ENCODE measurements at regions not wholly inside any gene's neighbourhood (a gene's known extent, or its start where the extent isn't known, plus 50 kb on each side); places are given as distances from the start of the nearest gene placed in this dataset.
"Not testable (repeated sequence)": the region's sequence is repeated elsewhere in the genome, so short reads cannot be mapped to it uniquely, and the experiment has no call there.

GRCh38 chr7:136403591-136403990 is 426.4 kb upstream of the MTPN start:
- no peak overlapping the region for H3K9ac ChIP-seq (ENCODE audit: low read depth, low read length)
- H3K4me1 ChIP-seq (ENCODE audit: control insufficient read depth, insufficient read depth, low read length) = no peaks in the 10 kb centered on the region
- no peak overlapping the region for H3K4me2 ChIP-seq (ENCODE audit: low read length)
- H3K27me3 ChIP-seq (ENCODE audit: control insufficient read depth, insufficient read depth, low read length) = no peaks in the 10 kb centered on the region
- no peak overlapping the region for H3K4me3 ChIP-seq (ENCODE audit: low read length)
- no peaks in the 10 kb centered on the region for H3K36me3 ChIP-seq (ENCODE audit: insufficient read depth, low read length)
- no peaks in the 10 kb centered on the region for H3K9me3 ChIP-seq (replicated peaks; ENCODE audit: low read length)

- Histone ChIP-seq H3K4me2 (ENCODE audit: low read length) (no peak overlapping the region), H3K4me3 (ENCODE audit: low read length) (no peak overlapping the region), H3K9me3 (replicated peaks; ENCODE audit: low read length) (no peaks in the 10 kb centered on the region), H3K9ac (ENCODE audit: low read depth, low read length) (no peak overlapping the region), H3K36me3 (ENCODE audit: insufficient read depth, low read length) (no peaks in the 10 kb centered on the region), H3K4me1 (ENCODE audit: control insufficient read depth, insufficient read depth, low read length) (no peaks in the 10 kb centered on the region), H3K27me3 (ENCODE audit: control insufficient read depth, insufficient read depth, low read length) (no peaks in the 10 kb centered on the region)
Measured at GRCh38 chr7:136400877-136401276, 423.7 kb upstream of the MTPN start.

GRCh38 chr7:136399385-136399784 is 422.2 kb upstream of the MTPN start:
- Histone ChIP-seq H3K9ac (ENCODE audit: low read depth, low read length) (no peak overlapping the region), H3K36me3 (ENCODE audit: insufficient read depth, low read length) (no peaks in the 10 kb centered on the region), H3K4me1 (ENCODE audit: control insufficient read depth, insufficient read depth, low read length) (no peaks in the 10 kb centered on the region), H3K9me3 (replicated peaks; ENCODE audit: low read length) (no peaks in the 10 kb centered on the region), H3K27me3 (ENCODE audit: control insufficient read depth, insufficient read depth, low read length) (no peaks in the 10 kb centered on the region), H3K4me2 (ENCODE audit: low read length) (no peak overlapping the region), H3K4me3 (ENCODE audit: low read length) (no peak overlapping the region)

- Histone ChIP-seq H3K4me2 (ENCODE audit: low read length) (no peak overlapping the region), H3K4me3 (ENCODE audit: low read length) (no peak overlapping the region), H3K27me3 (ENCODE audit: control insufficient read depth, insufficient read depth, low read length) (no peaks in the 10 kb centered on the region), H3K9me3 (replicated peaks; ENCODE audit: low read length) (no peaks in the 10 kb centered on the region), H3K4me1 (ENCODE audit: control insufficient read depth, insufficient read depth, low read length) (no peaks in the 10 kb centered on the region), H3K9ac (ENCODE audit: low read depth, low read length) (no peak overlapping the region), H3K36me3 (ENCODE audit: insufficient read depth, low read length) (no peaks in the 10 kb centered on the region)
Measured at GRCh38 chr7:136392856-136393255, 415.7 kb upstream of the MTPN start.

GRCh38 chr7:136391371-136391770 is 414.2 kb upstream of the MTPN start:
- no peaks in the 10 kb centered on the region for H3K36me3 ChIP-seq (ENCODE audit: insufficient read depth, low read length)
- no peaks in the 10 kb centered on the region for H3K4me1 ChIP-seq (ENCODE audit: control insufficient read depth, insufficient read depth, low read length)

GRCh38 chr7:136389933-136390332 is 412.8 kb upstream of the MTPN start:
- no peak overlapping the region for H3K9ac ChIP-seq (ENCODE audit: low read depth, low read length)
- H3K27me3 ChIP-seq (ENCODE audit: control insufficient read depth, insufficient read depth, low read length) = no peaks in the 10 kb centered on the region

More at GRCh38 chr7:136391371-136391770, 414.2 kb upstream of the MTPN start:
- Histone ChIP-seq H3K4me2 (ENCODE audit: low read length) (no peak overlapping the region), H3K9me3 (replicated peaks; ENCODE audit: low read length) (no peaks in the 10 kb centered on the region), H3K27me3 (ENCODE audit: control insufficient read depth, insufficient read depth, low read length) (no peaks in the 10 kb centered on the region), H3K4me3 (ENCODE audit: low read length) (no peak overlapping the region), H3K9ac (ENCODE audit: low read depth, low read length) (no peak overlapping the region)

GRCh38 chr7:136386876-136387275 is 409.7 kb upstream of the MTPN start:
- Histone ChIP-seq H3K36me3 (ENCODE audit: insufficient read depth, low read length) (no peaks in the 10 kb centered on the region), H3K4me2 (ENCODE audit: low read length) (no peak overlapping the region), H3K27me3 (ENCODE audit: control insufficient read depth, insufficient read depth, low read length) (no peaks in the 10 kb centered on the region), H3K4me3 (ENCODE audit: low read length) (no peak overlapping the region), H3K4me1 (ENCODE audit: control insufficient read depth, insufficient read depth, low read length) (no peaks in the 10 kb centered on the region), H3K9me3 (replicated peaks; ENCODE audit: low read length) (no peaks in the 10 kb centered on the region), H3K9ac (ENCODE audit: low read depth, low read length) (no peak overlapping the region)

More at GRCh38 chr7:136389933-136390332, 412.8 kb upstream of the MTPN start:
- H3K4me1 ChIP-seq (ENCODE audit: control insufficient read depth, insufficient read depth, low read length) = no peaks in the 10 kb centered on the region
- H3K4me3 ChIP-seq (ENCODE audit: low read length) = no peak overlapping the region
- no peaks in the 10 kb centered on the region for H3K36me3 ChIP-seq (ENCODE audit: insufficient read depth, low read length)
- no peaks in the 10 kb centered on the region for H3K9me3 ChIP-seq (replicated peaks; ENCODE audit: low read length)
- H3K4me2 ChIP-seq (ENCODE audit: low read length) = no peak overlapping the region

GRCh38 chr7:136371409-136371808 is 394.2 kb upstream of the MTPN start:
- H3K36me3 ChIP-seq (ENCODE audit: insufficient read depth, low read length); H3K27me3 ChIP-seq (ENCODE audit: control insufficient read depth, insufficient read depth, low read length); H3K9ac ChIP-seq (ENCODE audit: low read depth, low read length); H3K4me3 ChIP-seq (ENCODE audit: low read length); H3K4me1 ChIP-seq (ENCODE audit: control insufficient read depth, insufficient read depth, low read length); H3K4me2 ChIP-seq (ENCODE audit: low read length); H3K9me3 ChIP-seq (replicated peaks; ENCODE audit: low read length): not testable (repeated sequence)

GRCh38 chr7:136370137-136370536 is 393.0 kb upstream of the MTPN start:
- no peak overlapping the region for H3K4me3 ChIP-seq (ENCODE audit: low read length)
- no peak overlapping the region for H3K4me2 ChIP-seq (ENCODE audit: low read length)
- no peak overlapping the region for H3K9ac ChIP-seq (ENCODE audit: low read depth, low read length)
- H3K9me3 ChIP-seq (replicated peaks; ENCODE audit: low read length) = peaks cover 3% of the 10 kb centered on the region
- H3K36me3 ChIP-seq (ENCODE audit: insufficient read depth, low read length) = no peaks in the 10 kb centered on the region
- H3K27me3 ChIP-seq (ENCODE audit: control insufficient read depth, insufficient read depth, low read length) = no peaks in the 10 kb centered on the region
- no peaks in the 10 kb centered on the region for H3K4me1 ChIP-seq (ENCODE audit: control insufficient read depth, insufficient read depth, low read length)

- no peak overlapping the region for H3K9ac ChIP-seq (ENCODE audit: low read depth, low read length)
Measured at GRCh38 chr7:136369225-136369624, 392.1 kb upstream of the MTPN start.

GRCh38 chr7:136359333-136359903 is 382.3 kb upstream of the MTPN start:
- H3K36me3 ChIP-seq (ENCODE audit: insufficient read depth, low read length) = no peaks in the 10 kb centered on the region
- H3K4me1 ChIP-seq (ENCODE audit: control insufficient read depth, insufficient read depth, low read length) = no peaks in the 10 kb centered on the region
- no peaks in the 10 kb centered on the region for H3K27me3 ChIP-seq (ENCODE audit: control insufficient read depth, insufficient read depth, low read length)
- H3K4me3 ChIP-seq (ENCODE audit: low read length) = no peak overlapping the region
- H3K9ac ChIP-seq (ENCODE audit: low read depth, low read length) = no peak overlapping the region
- H3K4me2 ChIP-seq (ENCODE audit: low read length) = no peak overlapping the region
- H3K9me3 ChIP-seq (replicated peaks; ENCODE audit: low read length) = no peaks in the 10 kb centered on the region

More at GRCh38 chr7:136369225-136369624, 392.1 kb upstream of the MTPN start:
- H3K4me3 ChIP-seq (ENCODE audit: low read length) = no peak overlapping the region
- no peak overlapping the region for H3K4me2 ChIP-seq (ENCODE audit: low read length)
- no peaks in the 10 kb centered on the region for H3K27me3 ChIP-seq (ENCODE audit: control insufficient read depth, insufficient read depth, low read length)
- peaks cover 3% of the 10 kb centered on the region for H3K9me3 ChIP-seq (replicated peaks; ENCODE audit: low read length)
- no peaks in the 10 kb centered on the region for H3K4me1 ChIP-seq (ENCODE audit: control insufficient read depth, insufficient read depth, low read length)
- H3K36me3 ChIP-seq (ENCODE audit: insufficient read depth, low read length) = no peaks in the 10 kb centered on the region

- H3K27me3 ChIP-seq (ENCODE audit: control insufficient read depth, insufficient read depth, low read length) = no peaks in the 10 kb centered on the region
- H3K4me1 ChIP-seq (ENCODE audit: control insufficient read depth, insufficient read depth, low read length) = no peaks in the 10 kb centered on the region
- no peak overlapping the region for H3K9ac ChIP-seq (ENCODE audit: low read depth, low read length)
- no peak overlapping the region for H3K4me2 ChIP-seq (ENCODE audit: low read length)
- no peaks in the 10 kb centered on the region for H3K36me3 ChIP-seq (ENCODE audit: insufficient read depth, low read length)
- no peak overlapping the region for H3K4me3 ChIP-seq (ENCODE audit: low read length)
- H3K9me3 ChIP-seq (replicated peaks; ENCODE audit: low read length) = no peaks in the 10 kb centered on the region
Measured at GRCh38 chr7:136353287-136353686, 376.1 kb upstream of the MTPN start.

Measured in skeletal muscle satellite cell (primary cell).